ENCODE measurements at regions not wholly inside any gene's neighbourhood (a gene's known extent, or its start where the extent isn't known, plus 50 kb on each side); places are given as distances from the start of the nearest gene placed in this dataset.

DNA sequence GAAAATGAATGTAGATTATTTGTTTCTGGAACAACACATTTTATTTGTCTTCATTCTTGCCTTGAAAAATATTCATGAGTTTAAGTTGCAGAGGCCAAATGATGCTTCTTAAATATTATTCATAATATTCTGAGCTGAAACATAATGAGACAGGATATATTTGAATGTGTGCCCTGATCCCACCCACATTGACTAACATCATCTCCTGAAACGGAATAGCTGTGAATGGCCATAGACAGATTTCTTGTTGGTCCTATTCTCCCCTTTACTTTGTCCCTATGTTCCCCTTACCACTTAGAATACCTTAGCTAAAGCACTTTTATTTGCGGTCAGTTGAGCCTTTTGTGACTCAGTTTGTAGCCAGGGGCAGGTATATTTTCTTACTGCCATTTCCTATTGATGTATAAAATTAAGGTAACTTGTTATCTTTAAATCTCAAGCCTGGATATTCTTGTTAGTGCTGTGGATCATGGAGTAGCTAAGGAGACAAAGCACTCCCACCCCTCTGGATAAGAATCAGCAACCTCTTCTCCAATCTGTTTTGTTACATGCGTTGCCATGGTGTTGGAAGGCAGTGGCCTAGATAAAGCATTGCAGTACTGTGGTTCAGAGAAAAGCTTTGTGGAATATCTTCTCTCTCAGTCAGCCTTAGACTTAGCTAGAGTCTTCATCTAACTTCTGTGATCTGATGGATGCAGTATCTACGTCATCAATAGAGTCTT is 478.5 kb upstream of the DEPDC1 start:
- Histone ChIP-seq H3K4me3 (no peak overlapping the region), H3K27me3 (no peaks in the 10 kb centered on the region), H3K36me3 (no peaks in the 10 kb centered on the region), H3K27ac (no peak overlapping the region), H3K9me3 (no peaks in the 10 kb centered on the region), H3K4me1 (no peaks in the 10 kb centered on the region)
- DNase-seq (no peak), ATAC-seq (no peak)
- TF ChIP-seq, protein P1, sequence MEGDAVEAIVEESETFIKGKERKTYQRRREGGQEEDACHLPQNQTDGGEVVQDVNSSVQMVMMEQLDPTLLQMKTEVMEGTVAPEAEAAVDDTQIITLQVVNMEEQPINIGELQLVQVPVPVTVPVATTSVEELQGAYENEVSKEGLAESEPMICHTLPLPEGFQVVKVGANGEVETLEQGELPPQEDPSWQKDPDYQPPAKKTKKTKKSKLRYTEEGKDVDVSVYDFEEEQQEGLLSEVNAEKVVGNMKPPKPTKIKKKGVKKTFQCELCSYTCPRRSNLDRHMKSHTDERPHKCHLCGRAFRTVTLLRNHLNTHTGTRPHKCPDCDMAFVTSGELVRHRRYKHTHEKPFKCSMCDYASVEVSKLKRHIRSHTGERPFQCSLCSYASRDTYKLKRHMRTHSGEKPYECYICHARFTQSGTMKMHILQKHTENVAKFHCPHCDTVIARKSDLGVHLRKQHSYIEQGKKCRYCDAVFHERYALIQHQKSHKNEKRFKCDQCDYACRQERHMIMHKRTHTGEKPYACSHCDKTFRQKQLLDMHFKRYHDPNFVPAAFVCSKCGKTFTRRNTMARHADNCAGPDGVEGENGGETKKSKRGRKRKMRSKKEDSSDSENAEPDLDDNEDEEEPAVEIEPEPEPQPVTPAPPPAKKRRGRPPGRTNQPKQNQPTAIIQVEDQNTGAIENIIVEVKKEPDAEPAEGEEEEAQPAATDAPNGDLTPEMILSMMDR (IDR thresholded peaks at IDR 0.05 in 4 of 5, conservative IDR thresholded peaks at IDR 0.05 in 1 of 5): no peak
- no peak for TF ChIP-seq POLR2A (IDR thresholded peaks at IDR 0.05)
- intact Hi-C loops (cut with DNase I; ENCODE audit: low total_unique reads) (no loop called here), in situ Hi-C loops (cut with MboI; ENCODE audit: low sequenced_read_pairs in 4 of 4) (no loop called here)

DNA sequence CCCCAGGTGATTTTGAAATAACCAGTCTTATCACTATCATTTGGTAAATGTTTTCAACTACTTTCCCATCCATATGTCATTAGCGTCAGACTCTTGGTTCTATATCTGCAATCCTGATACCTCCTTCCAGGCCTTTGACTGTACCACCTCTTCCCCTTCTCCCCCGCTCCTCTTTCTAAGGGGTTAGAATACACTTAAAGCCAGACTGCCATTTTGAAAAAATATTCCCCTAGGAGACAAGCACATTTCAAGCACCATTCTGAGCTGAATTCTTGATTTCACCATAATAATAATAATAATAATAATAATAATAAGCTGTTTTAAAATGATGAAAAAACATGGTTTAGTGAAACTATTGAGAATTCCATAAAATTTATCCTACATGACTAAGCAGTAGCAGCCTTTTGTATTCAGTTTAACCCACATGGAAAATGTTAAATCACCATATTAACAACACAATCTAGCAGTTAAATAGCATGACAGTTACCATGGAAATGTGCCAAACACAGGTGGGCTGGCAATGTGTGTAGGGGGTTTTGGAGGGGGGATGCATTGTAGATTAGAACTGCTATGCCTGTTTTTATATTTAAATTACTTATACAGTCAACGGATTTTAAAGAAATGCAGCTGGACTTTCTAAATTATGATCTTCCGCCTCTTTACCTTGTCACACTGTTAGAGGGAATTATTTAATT is 480.2 kb upstream of the DEPDC1 start:
- no peak for TF ChIP-seq POLR2A (IDR thresholded peaks at IDR 0.05)
- TF ChIP-seq, protein P1 (IDR thresholded peaks at IDR 0.05 in 4 of 5, conservative IDR thresholded peaks at IDR 0.05 in 1 of 5): no peak
- DNase-seq (no peak), ATAC-seq (no peak)
- intact Hi-C loops (cut with DNase I; ENCODE audit: low total_unique reads): no loop called here
- no peak overlapping the region for H3K27ac ChIP-seq
- H3K36me3 ChIP-seq: no peaks in the 10 kb centered on the region
- in situ Hi-C loops (cut with MboI; ENCODE audit: low sequenced_read_pairs in 4 of 4): no loop called here
- H3K4me3 ChIP-seq: no peak overlapping the region
- H3K9me3 ChIP-seq: no peaks in the 10 kb centered on the region
- H3K27me3 ChIP-seq: no peaks in the 10 kb centered on the region
- H3K4me1 ChIP-seq: no peaks in the 10 kb centered on the region

DNA sequence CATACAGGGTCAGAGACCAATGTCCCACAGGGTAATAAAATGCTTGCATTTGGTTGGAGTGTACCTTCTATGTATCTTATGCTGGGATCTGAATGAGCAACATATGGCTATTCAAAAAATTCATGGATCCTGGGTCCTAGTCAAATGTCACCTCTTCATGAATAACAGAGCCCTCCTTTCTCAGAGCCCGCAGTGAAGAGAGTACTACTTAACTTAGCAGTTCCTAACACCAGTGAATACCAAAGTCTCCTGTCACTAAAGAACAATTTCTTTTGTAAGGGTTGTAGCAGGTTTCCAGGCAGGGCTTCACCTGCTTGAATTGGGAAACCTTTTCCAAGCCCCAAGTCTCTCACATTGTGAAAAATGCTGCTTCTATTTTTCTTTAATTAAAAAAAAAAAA is 483.0 kb upstream of the DEPDC1 start:
- intact Hi-C loops (cut with DNase I; ENCODE audit: low total_unique reads): no loop called here
- Histone ChIP-seq H3K27me3 (no peaks in the 10 kb centered on the region), H3K36me3 (no peaks in the 10 kb centered on the region), H3K4me3 (no peak overlapping the region), H3K4me1 (no peaks in the 10 kb centered on the region), H3K27ac (no peak overlapping the region), H3K9me3 (no peaks in the 10 kb centered on the region)
- TF ChIP-seq, protein P1 (IDR thresholded peaks at IDR 0.05 in 4 of 5, conservative IDR thresholded peaks at IDR 0.05 in 1 of 5): no peak
- no peak for TF ChIP-seq POLR2A (IDR thresholded peaks at IDR 0.05)
- DNase-seq (no peak), ATAC-seq (no peak)
- in situ Hi-C loops (cut with MboI; ENCODE audit: low sequenced_read_pairs in 4 of 4): no loop called here

DNA sequence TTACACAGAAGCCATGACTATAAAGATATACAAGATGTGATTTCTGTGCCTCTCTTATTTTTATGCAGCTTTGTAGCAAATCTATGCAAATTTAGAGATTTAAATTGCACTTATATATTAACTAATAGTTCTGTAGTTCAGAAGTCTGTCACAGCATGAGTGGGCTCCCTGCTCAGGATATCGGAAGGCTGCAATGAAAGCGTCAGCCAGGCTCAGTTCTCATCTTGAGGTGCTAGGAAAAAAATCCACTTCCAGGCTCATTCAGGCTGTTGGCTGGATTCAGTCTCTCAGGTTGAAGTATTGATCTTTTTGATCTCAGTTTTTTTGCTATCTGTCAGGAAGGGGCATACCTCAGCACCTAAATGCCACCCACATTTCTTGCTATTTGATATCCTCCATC is 487.4 kb upstream of the DEPDC1 start:
- Histone ChIP-seq H3K27me3 (no peaks in the 10 kb centered on the region), H3K27ac (no peak overlapping the region), H3K36me3 (no peaks in the 10 kb centered on the region), H3K4me3 (no peak overlapping the region), H3K4me1 (no peaks in the 10 kb centered on the region), H3K9me3 (no peaks in the 10 kb centered on the region)
- TF ChIP-seq, protein P1 (IDR thresholded peaks at IDR 0.05 in 4 of 5, conservative IDR thresholded peaks at IDR 0.05 in 1 of 5): no peak
- no peak for TF ChIP-seq POLR2A (IDR thresholded peaks at IDR 0.05)
- DNase-seq (no peak), ATAC-seq (no peak)
- in situ Hi-C loops (cut with MboI; ENCODE audit: low sequenced_read_pairs in 4 of 4): no loop called here
- intact Hi-C loops (cut with DNase I; ENCODE audit: low total_unique reads): no loop called here

Measured in gastrocnemius medialis (tissue), 4 donors.